ENCODE measurements at regions not wholly inside any gene's neighbourhood (a gene's known extent, or its start where the extent isn't known, plus 50 kb on each side); places are given as distances from the start of the nearest gene placed in this dataset.
"Not testable (repeated sequence)": the region's sequence is repeated elsewhere in the genome, so short reads cannot be mapped to it uniquely, and the experiment has no call there.

DNA sequence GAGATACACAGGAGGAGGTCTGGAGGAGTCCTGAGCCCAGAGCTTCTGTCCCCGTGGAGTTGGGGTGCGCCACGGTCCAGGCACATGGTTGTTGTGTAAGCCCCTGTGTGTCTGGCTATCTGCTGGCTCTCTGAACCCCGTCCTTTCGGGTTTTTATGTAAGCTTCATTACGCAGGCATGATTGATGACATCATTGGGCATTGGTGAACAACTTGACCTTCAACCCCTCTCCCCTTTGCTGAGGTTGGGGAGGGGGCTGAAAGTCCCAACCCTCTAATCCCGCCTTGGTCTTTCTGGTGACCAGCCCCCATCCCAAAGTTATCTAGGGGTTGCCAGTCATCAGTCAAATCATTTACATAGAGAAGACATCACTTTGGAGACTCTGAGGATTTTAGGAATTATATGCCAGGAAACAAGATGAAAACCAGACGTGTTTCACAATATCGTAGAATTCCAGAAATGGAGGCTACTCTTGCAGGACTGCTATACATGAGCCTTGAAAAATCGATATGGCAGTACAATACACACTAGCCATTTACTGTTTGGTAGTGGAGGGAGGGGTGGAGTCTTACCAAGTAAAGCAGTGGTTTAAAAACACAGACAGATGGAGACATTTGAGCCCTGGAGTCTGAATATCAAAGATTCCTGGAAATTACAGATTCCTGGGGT lies 69.8 kb upstream of the SCAF4 start:
- no peak for TF ChIP-seq POLR2A (IDR thresholded peaks at IDR 0.05)
- H3K27ac ChIP-seq: no peak overlapping the region

DNA sequence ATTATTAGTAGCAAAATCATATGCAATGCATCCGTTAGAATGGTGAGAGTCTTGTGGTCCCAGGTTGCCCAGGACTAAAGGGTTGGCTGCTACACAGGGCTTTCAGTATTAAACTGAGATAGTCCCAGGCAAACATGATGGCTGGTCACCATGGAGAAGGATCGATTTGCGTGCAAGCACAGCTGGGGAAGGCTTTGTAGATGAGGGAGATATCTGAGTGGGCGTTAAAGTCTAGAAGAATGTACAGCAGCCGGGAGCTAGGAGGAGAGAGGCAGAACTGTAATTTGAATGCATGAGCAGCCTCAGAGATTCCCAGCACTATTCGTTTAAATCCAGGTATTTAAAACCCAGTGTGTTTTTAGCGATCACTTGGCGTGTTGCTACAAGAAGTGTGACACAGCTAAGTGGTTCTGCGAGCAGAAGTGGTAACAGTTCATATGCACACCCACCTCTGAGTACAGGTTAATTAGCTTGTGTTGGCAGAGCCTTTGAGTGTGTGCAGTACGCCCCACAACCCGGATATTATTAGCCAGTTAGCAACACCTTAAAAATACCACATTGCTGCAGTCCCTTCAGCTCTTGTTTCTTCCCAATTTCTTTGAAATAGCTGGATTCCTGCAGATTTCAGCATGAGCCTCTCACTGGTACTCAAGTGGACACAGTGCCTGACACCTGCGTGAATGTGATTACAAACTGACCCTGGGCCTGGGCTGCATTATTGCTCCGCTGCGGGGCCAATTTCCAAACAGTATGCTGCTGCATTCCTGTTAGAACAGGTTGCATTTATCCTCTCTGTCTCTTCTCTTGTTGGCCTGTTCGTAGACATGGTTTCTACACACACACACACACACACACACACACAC lies 67.2 kb upstream of the SCAF4 start:
- Histone ChIP-seq H3K9me3 (no peaks in the 10 kb centered on the region), H3K27ac (peak overlapping the region in 3 of 4 donors; percentile 19 to 63 (median 49)), H3K4me1 (peaks cover 0 to 51% (median 8%) of the 10 kb centered on the region in 3 donors), H3K4me3 (no peak overlapping the region), H3K36me3 (no peaks in the 10 kb centered on the region), H3K27me3 (peaks cover 0 to 11% (median 0%) of the 10 kb centered on the region in 4 donors)
- intact Hi-C loops (cut with DNase I): no loop called here
- TF ChIP-seq POLR2A (IDR thresholded peaks at IDR 0.05): no peak
- no peak for TF ChIP-seq CTCF (IDR thresholded peaks at IDR 0.05)
- no peak for DNase-seq
- 35 to 40% methylated on average over 15 of the region's 15 CpGs for WGBS, 2 donors

More for the DNA sequence above, 69.8 kb upstream of the SCAF4 start:
- Histone ChIP-seq H3K36me3 (no peaks in the 10 kb centered on the region), H3K27me3 (peaks cover 0 to 11% (median 0%) of the 10 kb centered on the region in 4 donors), H3K9me3 (no peaks in the 10 kb centered on the region), H3K4me3 (no peak overlapping the region), H3K4me1 (peaks cover 0 to 40% (median 8%) of the 10 kb centered on the region in 3 donors)
- intact Hi-C loops (cut with DNase I): no loop called here
- 62 to 76% methylated on average over 10 of the region's 10 CpGs for WGBS, 2 donors
- no peak for DNase-seq

DNA sequence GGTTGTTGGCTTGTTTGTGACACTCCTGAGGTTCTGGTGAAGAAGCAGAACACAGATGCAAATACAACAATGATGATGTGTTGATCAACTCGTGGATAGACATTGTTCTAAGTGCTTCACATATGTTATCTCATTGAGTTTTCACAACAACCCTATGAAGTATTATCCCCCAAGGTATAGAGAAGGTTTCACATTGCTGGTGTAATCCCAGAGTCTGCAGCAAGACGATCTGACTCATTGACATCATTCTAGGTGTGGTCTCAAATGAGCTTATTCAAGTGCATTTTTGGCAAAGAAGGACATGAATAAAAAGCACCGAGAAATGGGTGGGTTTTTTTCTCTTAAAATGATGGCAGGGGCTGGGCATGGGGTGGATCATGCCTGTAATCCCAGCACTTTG lies 64.1 kb upstream of the SCAF4 start:
- WGBS, 2 donors: 34 to 40% methylated on average over 3 of the region's 3 CpGs
- Histone ChIP-seq H3K4me1 (peaks cover 0 to 41% (median 8%) of the 10 kb centered on the region in 3 donors), H3K27ac (no peak overlapping the region), H3K36me3 (no peaks in the 10 kb centered on the region), H3K27me3 (peaks cover 0 to 4% (median 0%) of the 10 kb centered on the region in 4 donors), H3K9me3 (no peaks in the 10 kb centered on the region), H3K4me3 (no peak overlapping the region)
- TF ChIP-seq POLR2A (IDR thresholded peaks at IDR 0.05) (no peak), CTCF (IDR thresholded peaks at IDR 0.05) (no peak)
- intact Hi-C loops (cut with DNase I): no loop called here
- no peak for DNase-seq

- H3K27ac ChIP-seq; intact Hi-C loops (cut with DNase I); H3K36me3 ChIP-seq; DNase-seq; H3K4me1 ChIP-seq; H3K27me3 ChIP-seq; H3K4me3 ChIP-seq; H3K9me3 ChIP-seq: not testable (repeated sequence)
- WGBS, 2 donors: 90 to 97% methylated on average over 5 of the region's 5 CpGs
Measured at GRCh38 chr21:31790420-31790819, 58.5 kb upstream of the SCAF4 start.

GRCh38 chr21:31788581-31788980 lies 56.7 kb upstream of the SCAF4 start:
- WGBS, 2 donors: 93 to 98% methylated on average over 4 of the region's 4 CpGs
- H3K9me3 ChIP-seq: no peaks in the 10 kb centered on the region
- H3K4me1 ChIP-seq: no peaks in the 10 kb centered on the region
- no peak for DNase-seq
- peaks cover 0 to 3% (median 0%) of the 10 kb centered on the region in 4 donors for H3K27me3 ChIP-seq
- no peaks in the 10 kb centered on the region for H3K36me3 ChIP-seq
- intact Hi-C loops (cut with DNase I): loop anchor here (5.0 kb wide), 1 partner anchor 74 kb away; no protein-coding TSS in a partner anchor
- TF ChIP-seq POLR2A (IDR thresholded peaks at IDR 0.05) (no peak), CTCF (IDR thresholded peaks at IDR 0.05) (no peak)
- no peak overlapping the region for H3K4me3 ChIP-seq
- no peak overlapping the region for H3K27ac ChIP-seq

- DNase-seq: not testable (repeated sequence)
Measured at GRCh38 chr21:31787691-31788090, 55.8 kb upstream of the SCAF4 start.

More at GRCh38 chr21:31787691-31788090, 55.8 kb upstream of the SCAF4 start:
- H3K36me3 ChIP-seq, H3K27me3 ChIP-seq, H3K9me3 ChIP-seq, H3K27ac ChIP-seq, H3K4me3 ChIP-seq, H3K4me1 ChIP-seq: not testable (repeated sequence)
- 58 to 69% methylated on average over 7 of the region's 7 CpGs for WGBS, 2 donors
- intact Hi-C loops (cut with DNase I): loop anchor here (5.0 kb wide), 1 partner anchor 75 kb away; no protein-coding TSS in a partner anchor
